ENCODE measurements at regions not wholly inside any gene's neighbourhood (a gene's known extent, or its start where the extent isn't known, plus 50 kb on each side); places are given as distances from the start of the nearest gene placed in this dataset.

DNA sequence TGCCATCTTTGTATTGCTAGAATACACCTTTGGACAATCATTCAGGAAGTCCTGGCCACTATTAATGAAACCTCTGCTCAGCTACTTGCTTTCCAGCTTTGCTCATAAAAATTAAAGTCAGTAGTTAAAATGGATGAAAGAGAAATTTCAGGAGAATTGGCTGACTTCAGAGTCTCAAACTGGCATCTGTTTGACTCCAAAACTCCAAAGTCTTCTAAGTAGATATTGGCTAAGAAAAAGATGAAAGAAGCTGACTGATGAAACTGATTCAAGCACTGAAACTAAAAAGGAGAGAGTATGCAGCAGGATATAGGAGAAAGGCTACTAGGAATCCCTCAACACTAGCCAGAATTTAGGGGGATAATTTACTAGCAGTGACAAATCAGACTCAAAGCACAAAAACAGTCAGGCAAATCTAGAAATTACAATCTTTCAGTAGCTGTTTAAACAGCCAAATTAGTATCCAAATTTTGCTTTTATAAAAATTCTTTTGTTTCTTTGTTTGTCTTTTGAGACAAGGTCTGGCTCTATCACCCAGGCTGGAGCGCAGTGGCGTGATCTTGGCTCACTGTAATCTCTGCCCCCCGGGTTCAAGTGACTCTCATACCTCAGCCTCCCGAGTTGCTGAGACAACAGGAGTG is 52.1 kb upstream of the DTNA start:
- intact Hi-C loops (cut with DNase I), result loop anchor here (2.0 to 5.0 kb wide), 2 partner anchors 66 to 163 kb away; no protein-coding TSS in a partner anchor
- no peak for DNase-seq (ENCODE audit: low spot score)

DNA sequence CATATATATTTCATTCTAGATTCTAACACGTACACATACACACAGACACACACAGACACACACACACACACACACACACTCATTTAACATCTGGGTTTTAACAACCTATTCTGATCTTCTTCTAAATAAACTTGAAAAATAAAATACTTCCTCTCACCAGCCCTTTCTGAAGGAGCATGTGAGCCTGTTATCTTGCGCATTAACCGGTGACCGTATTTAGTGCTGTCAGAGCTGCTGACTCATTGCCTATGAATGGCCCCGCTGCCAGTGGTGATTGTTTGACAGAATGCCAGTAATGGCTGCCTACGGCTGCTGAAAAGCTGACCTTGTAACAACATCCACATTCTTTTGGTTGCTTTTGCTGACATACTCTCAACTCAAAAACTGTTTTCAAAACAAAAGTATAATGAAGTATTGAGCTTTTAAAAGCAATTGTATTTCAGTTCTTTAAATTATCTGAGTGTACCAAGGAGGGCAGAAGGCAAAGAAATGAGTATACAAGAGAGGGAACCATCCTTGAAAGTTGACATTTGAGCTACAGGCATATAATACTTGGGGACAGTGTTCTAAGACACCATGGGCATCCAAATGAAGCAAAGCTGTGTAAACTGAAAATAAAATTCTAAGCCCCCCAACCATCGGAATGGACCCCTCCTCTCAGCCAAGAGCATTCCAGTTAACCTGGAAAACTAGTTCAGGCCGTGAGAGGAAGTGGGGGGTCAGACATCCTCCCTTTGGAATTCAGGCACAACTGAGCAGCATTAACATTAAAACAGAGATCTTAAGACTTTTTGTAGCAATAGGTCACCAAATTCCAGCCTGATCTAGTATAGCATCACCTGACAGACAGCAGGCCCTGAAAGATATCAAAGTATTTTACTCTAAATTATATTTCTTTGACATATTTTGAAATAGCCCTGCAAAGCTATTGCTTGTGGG is 50.2 kb upstream of the DTNA start:
- peak; percentile 87 for DNase-seq (ENCODE audit: low spot score)
- intact Hi-C loops (cut with DNase I), result loop anchor here (2.0 to 5.0 kb wide), 3 partner anchors 68 to 165 kb away; no protein-coding TSS in a partner anchor
